ENCODE measurements at regions not wholly inside any gene's neighbourhood (a gene's known extent, or its start where the extent isn't known, plus 50 kb on each side); places are given as distances from the start of the nearest gene placed in this dataset.

- TF ChIP-seq CTCF (IDR thresholded peaks at IDR 0.05; ENCODE audit: low read depth, low read length) (no peak), POLR2A (IDR thresholded peaks at IDR 0.05; ENCODE audit: extremely low read depth, insufficient read length) (no peak)
These were observed 509.2 kb downstream of the FRK start for GRCh38 chr6:115551527-115551926.

Measured in NB4 (cell line).